HEK293T (cell line): ENCODE measurements at regions not wholly inside any gene's neighbourhood (a gene's known extent, or its start where the extent isn't known, plus 50 kb on each side); places are given as distances from the start of the nearest gene placed in this dataset.

ENCODE experiments used
- CTCF ChIA-PET: fragments of 350-600 bp; formaldehyde crosslinking; extraction: SDS; loops from one replicate; lab custom pipeline; 2021; ENCODE audit warnings: antibody characterized with exemption, inconsistent platforms; lab: Yijun Ruan, JAX
- POLR2A ChIA-PET: fragments of 350-600 bp; formaldehyde crosslinking; extraction: SDS; loops from one replicate; lab custom pipeline; 2020; ENCODE audit warnings: antibody characterized with exemption, inconsistent platforms; lab: Yijun Ruan, JAX
- DNase-seq: peaks from one replicate; pipeline ENCODE4 v3.0.0; 2012; ENCODE audit warnings: mixed read lengths; ENCODE audit errors: extremely low spot score
- ARNT ChIP-seq: fragments of 450-650 bp; IDR thresholded peaks from 2 replicates; pipeline ENCODE4 v1.6.1; 2017; ENCODE audit warnings: mild to moderate bottlenecking
- BHLHE40 ChIP-seq: fragments of 450-650 bp; IDR thresholded peaks from 2 replicates; pipeline ENCODE4 v1.6.1; 2016; ENCODE audit warnings: mild to moderate bottlenecking, moderate library complexity, borderline replicate concordance
- CTBP1 ChIP-seq: fragments of 450-650 bp; IDR thresholded peaks from 2 replicates; pipeline ENCODE4 v1.6.1; 2016; ENCODE audit warnings: borderline replicate concordance
- ELF4 ChIP-seq: fragments of 450-650 bp; IDR thresholded peaks from 2 replicates; pipeline ENCODE4 v1.6.1; 2017; ENCODE audit warnings: antibody characterized with exemption
- FOXA1 ChIP-seq: fragments of 450-650 bp; IDR thresholded peaks from 2 replicates; pipeline ENCODE4 v1.6.1; 2016; ENCODE audit warnings: mild to moderate bottlenecking
- FOXK2 ChIP-seq: fragments of 450-650 bp; IDR thresholded peaks from 2 replicates; pipeline ENCODE4 v1.6.1; 2016; ENCODE audit warnings: mild to moderate bottlenecking
- FOXM1 ChIP-seq: fragments of 450-650 bp; IDR thresholded peaks from 2 replicates; pipeline ENCODE4 v1.6.1; 2017; ENCODE audit warnings: mild to moderate bottlenecking, borderline replicate concordance
- HDGF ChIP-seq: fragments of 450-650 bp; IDR thresholded peaks from 2 replicates; pipeline ENCODE4 v1.6.1; 2017; ENCODE audit warnings: antibody characterized with exemption, borderline replicate concordance
- L3MBTL2 ChIP-seq: fragments of 450-650 bp; conservative IDR thresholded peaks from 2 replicates; pipeline ENCODE4 v1.6.1; 2016; ENCODE audit warnings: mild to moderate bottlenecking
- LEF1 ChIP-seq: fragments of 450-650 bp; IDR thresholded peaks from 2 replicates; pipeline ENCODE4 v1.6.1; 2017; ENCODE audit warnings: mild to moderate bottlenecking, borderline replicate concordance
- NFRKB ChIP-seq: fragments of 450-650 bp; IDR thresholded peaks from 2 replicates; pipeline ENCODE4 v1.6.1; 2016; ENCODE audit warnings: mild to moderate bottlenecking, moderate library complexity
- PKNOX1 ChIP-seq: fragments of 450-650 bp; IDR thresholded peaks from 2 replicates; pipeline ENCODE4 v1.6.1; 2016
- SP1 ChIP-seq: fragments of 450-650 bp; IDR thresholded peaks from 2 replicates; pipeline ENCODE4 v1.6.1; 2017
- SUZ12 ChIP-seq: fragments of 450-650 bp; IDR thresholded peaks from 2 replicates; pipeline ENCODE4 v1.6.1; 2016; ENCODE audit warnings: mild to moderate bottlenecking
- TARDBP ChIP-seq: fragments of 450-650 bp; IDR thresholded peaks from 2 replicates; pipeline ENCODE4 v1.6.1; 2016
- ZNF384 ChIP-seq: fragments of 450-650 bp; IDR thresholded peaks from 2 replicates; pipeline ENCODE4 v1.6.1; 2016

- TF ChIP-seq LEF1: no peak
- no peak for TF ChIP-seq FOXA1
- no peak for DNase-seq
- CTCF ChIA-PET: no interaction called here
These were observed 189.2 kb upstream of the PHACTR1 start for GRCh38 chr6:12527339-12527738.

GRCh38 chr6:12528136-12528535 is 188.4 kb upstream of the PHACTR1 start:
- DNase-seq: no peak
- ChIA-PET CTCF (no interaction called here), POLR2A (interaction anchor here (0.6 to 1.1 kb wide), 3 partner anchors 13 to 227 kb away, joined by 3 read pairs; no protein-coding TSS in a partner anchor)
- TF ChIP-seq ELF4: no peak

More at GRCh38 chr6:12527339-12527738, 189.2 kb upstream of the PHACTR1 start:
- POLR2A ChIA-PET: interaction anchor here (1.1 kb wide), 1 partner anchor 23 kb away, joined by 3 read pairs; no protein-coding TSS in a partner anchor

GRCh38 chr6:12528581-12529363 is 187.8 kb upstream of the PHACTR1 start:
- peak; percentile 39 for DNase-seq
- no peak; the same call in 1 of the 2 replicates for TF ChIP-seq L3MBTL2
- no peak for TF ChIP-seq NFRKB
- TF ChIP-seq PKNOX1: peak; percentile 65
- peak; percentile 88 for TF ChIP-seq ARNT
- no peak for TF ChIP-seq FOXK2
- no peak for TF ChIP-seq TARDBP
- no peak for TF ChIP-seq SP1
- no peak for TF ChIP-seq HDGF
- peak; percentile 68; the same call in 1 of the 2 replicates for TF ChIP-seq CTBP1
- POLR2A ChIA-PET: interaction anchor here (0.6 to 1.1 kb wide), 3 partner anchors 12 to 228 kb away, joined by 3 read pairs; no protein-coding TSS in a partner anchor
- CTCF ChIA-PET: no interaction called here

GRCh38 chr6:12529364-12530019 is 187.1 kb upstream of the PHACTR1 start:
- TF ChIP-seq L3MBTL2 (peak; percentile 40; the same call in 1 of the 2 replicates), HDGF (no peak)
- ChIA-PET CTCF (interaction anchor here (0.6 kb wide), 1 partner anchor 72 kb away, joined by 4 read pairs; no protein-coding TSS in a partner anchor), POLR2A (no interaction called here)
- peak; percentile 21 for DNase-seq

- ChIA-PET POLR2A (no interaction called here), CTCF (no interaction called here)
- no peak for DNase-seq
- TF ChIP-seq FOXM1: no peak
- TF ChIP-seq SUZ12: no peak
- TF ChIP-seq CTBP1: no peak
- TF ChIP-seq LEF1: no peak
- no peak for TF ChIP-seq ZNF384
- TF ChIP-seq BHLHE40: no peak
- TF ChIP-seq NFRKB: no peak
- TF ChIP-seq PKNOX1: no peak
- no peak for TF ChIP-seq SP1
- no peak for TF ChIP-seq ELF4
- no peak for TF ChIP-seq ARNT
- no peak for TF ChIP-seq HDGF
- TF ChIP-seq TARDBP: no peak
- TF ChIP-seq FOXK2: no peak
These were observed 186.2 kb upstream of the PHACTR1 start for GRCh38 chr6:12530345-12530744.

- ChIA-PET POLR2A (no interaction called here), CTCF (interaction anchor here (1.0 kb wide), 1 partner anchor 11 kb away, joined by 3 read pairs; no protein-coding TSS in a partner anchor)
- no peak for TF ChIP-seq FOXK2
- TF ChIP-seq FOXA1: no peak
- TF ChIP-seq LEF1: no peak
- TF ChIP-seq TARDBP: no peak
- TF ChIP-seq ZNF384: no peak
- no peak for TF ChIP-seq HDGF
- no peak for TF ChIP-seq SP1
- no peak for TF ChIP-seq CTBP1
- no peak for TF ChIP-seq BHLHE40
- TF ChIP-seq PKNOX1: no peak
- TF ChIP-seq ELF4: no peak
- TF ChIP-seq ARNT: no peak
- TF ChIP-seq NFRKB: no peak
- TF ChIP-seq L3MBTL2: no peak
- no peak for TF ChIP-seq FOXM1
- no peak for TF ChIP-seq SUZ12
- no peak for DNase-seq
These were observed 183.0 kb upstream of the PHACTR1 start for GRCh38 chr6:12533586-12533985.
